CD4-positive, alpha-beta T cell treated with Interleukin-10 for 1 hour (primary cell): ENCODE measurements at regions not wholly inside any gene's neighbourhood (a gene's known extent, or its start where the extent isn't known, plus 50 kb on each side); places are given as distances from the start of the nearest gene placed in this dataset.
A peak's percentile ranks its signal among the peaks of the same experiment; 100 is the strongest.

ENCODE experiments used
- DNase-seq: peaks from one replicate; pipeline ENCODE4 v3.0.0-alpha.2; 2020

GRCh38 chr3:27590437-27591298, 106.5 kb upstream of the SLC4A7 start:
- DNase-seq, result peak; percentile 32

DNA sequence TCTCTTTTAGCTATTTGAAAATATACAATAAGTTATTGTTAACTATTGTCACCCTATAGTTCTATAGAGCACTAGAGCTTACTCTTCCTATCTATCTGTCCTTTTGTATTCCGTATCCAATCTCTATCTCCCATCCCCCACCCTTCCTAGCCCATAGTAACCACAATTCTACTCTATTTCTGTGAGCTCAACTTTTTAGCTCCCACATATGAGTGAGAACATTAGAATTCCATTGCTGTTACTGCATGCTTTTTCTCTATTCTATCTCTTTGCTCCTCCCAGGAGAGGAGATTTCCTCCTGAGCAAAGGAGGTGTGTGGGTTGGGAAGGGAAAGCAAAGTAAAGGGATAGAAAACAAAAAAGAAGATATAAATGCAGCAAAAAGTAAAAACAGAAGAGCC, 105.6 kb upstream of the SLC4A7 start:
- no peak for DNase-seq

DNA sequence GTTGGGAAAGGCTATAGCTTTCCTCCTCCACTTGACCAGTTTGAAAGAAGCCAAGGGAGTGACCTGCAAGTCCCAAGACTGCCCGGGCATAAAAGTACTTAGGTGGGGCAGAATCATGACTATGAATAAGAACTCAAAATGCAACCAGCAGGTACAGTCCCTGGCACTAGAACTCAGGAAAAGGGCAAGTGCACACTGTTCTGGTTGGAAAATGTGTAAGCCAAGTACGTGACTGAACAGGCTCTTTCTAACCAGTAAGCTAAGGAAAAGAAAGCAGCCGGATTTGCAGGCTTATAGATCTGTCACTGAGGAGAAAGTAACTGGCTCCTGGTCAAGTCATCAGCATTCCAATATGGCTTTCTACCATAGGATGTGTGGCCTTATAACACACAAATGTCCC, 101.2 kb upstream of the SLC4A7 start:
- DNase-seq, result no peak

DNA sequence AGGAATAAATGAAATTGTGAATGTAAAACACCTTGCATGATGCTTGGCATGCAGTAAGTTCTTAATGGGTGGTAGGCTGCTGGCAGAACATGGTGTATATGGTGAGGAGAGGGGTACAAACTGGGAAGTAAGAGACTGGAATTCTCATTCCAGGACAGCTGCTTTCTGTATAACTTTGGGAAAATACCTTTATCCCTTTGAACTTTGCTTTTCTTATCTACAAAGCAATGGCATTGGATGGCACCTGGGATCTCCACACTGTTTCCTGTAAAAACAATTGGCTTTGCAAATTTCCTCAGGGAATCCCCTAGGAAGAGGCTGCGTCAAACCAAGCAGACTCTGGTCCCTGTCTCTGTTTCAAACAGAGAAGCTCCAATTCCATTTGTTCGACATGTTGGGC, 100.7 kb upstream of the SLC4A7 start:
- no peak for DNase-seq

- no peak for DNase-seq
Measured at GRCh38 chr3:27581852-27582251, 97.7 kb upstream of the SLC4A7 start.

DNA sequence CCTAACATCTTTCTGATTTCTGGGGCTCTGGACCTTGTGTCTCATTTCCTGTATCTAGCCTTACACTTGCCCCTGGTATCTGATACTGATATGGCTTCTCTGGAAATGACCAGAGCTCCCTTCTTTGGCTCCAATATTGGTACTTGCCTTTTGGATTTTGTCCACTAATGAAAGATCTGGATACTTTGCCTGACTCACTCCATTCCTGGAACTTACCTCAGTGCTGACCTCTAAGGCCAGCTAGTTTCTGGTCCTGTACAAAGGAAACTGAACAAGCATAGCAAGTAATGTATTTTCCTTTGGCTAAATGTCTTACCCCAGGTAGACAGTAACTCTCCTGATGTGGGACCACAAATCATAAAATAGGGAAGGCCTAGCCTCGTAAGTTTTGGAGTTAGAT, 93.8 kb upstream of the SLC4A7 start:
- no peak for DNase-seq

DNA sequence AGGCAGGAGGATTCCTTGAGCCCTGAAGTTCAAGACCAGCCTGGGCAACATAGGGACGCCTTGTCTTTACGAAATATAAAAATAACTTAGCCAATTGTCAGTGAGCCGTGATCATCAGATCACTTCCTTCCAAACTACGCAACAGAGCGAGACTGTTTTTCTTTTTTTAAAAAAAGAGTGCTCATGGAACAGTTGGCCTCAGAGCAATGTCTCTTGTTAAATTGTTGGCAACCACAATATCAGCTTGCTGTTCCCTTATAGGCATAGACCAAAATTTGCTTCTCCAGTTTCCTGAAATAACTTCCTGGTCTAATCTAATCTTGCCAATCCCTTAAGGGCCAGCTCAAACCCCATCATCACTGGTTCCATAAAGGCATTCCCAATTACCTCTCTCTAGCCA, 93.3 kb upstream of the SLC4A7 start:
- DNase-seq, result no peak

DNA sequence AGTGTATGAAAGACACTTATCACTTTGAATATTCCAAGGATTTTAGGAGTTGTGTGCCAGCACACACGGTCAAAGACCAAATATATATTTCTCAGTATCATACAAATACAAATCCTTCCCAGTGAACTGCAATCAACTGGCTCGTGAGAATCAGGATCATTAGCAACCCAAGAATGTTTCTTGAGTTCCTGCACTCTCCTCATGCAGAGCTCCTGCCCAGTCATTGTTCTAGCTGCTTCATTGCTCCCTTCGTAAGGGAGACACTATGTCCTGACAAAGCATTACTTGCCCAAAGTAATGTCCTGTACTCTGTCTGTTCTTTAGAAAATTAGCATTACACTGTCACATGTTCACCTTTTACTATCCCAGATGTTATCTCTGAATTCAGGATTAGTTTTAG, 92.0 kb upstream of the SLC4A7 start:
- no peak for DNase-seq

GRCh38 chr3:27575499-27575898, 91.3 kb upstream of the SLC4A7 start:
- DNase-seq, result no peak

GRCh38 chr3:27574438-27574795, 90.2 kb upstream of the SLC4A7 start:
- no peak for DNase-seq

DNA sequence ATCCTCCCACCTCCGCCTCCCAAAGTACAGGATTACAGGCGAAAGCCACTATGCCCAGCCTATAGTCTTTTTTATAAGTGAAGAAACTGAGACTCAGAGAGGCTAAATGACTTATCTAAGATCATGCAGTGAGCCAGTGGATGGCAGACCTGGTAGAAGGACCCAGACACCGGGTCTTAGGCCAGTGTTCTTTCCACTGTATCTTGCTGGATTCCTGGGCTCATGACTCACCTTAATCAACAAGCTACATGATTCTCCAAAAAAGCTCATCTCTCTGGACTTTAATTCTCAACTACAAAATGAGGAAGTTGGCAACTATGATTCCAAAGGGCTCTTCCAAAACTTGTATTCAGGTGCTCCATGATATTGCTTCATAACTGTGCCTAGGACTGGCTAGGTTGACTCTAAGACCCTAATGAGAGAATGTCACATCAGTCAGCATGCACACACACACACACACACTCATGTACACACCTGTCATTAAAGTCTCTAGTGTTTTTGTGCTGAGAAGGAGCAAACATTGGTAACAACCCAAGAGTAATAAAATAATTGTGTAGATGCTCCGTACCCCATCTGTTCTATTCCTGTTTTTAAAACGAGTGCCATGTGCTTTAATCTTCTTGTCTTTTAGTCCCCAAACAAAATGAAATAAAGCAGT, 89.7 kb upstream of the SLC4A7 start:
- no peak for DNase-seq

DNA sequence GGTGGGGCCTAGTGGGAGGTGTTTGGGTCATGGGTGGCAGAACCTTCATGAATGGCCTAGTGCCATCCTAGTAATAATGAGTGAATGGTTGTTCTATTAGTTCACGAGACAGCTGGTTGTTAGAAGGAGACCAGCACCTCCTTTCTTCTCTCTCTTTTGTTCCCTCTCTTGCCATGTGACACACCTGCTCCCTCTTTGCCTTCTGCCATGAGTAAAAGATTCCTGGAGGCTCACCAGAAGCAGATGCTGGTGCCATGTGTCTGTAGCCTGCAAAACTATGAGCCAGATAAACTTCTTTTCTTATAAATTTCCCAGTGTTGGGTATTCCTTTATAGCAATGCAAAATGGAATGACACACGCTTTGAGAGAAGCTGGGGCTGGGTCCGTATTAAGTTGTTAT, 89.0 kb upstream of the SLC4A7 start:
- no peak for DNase-seq

DNA sequence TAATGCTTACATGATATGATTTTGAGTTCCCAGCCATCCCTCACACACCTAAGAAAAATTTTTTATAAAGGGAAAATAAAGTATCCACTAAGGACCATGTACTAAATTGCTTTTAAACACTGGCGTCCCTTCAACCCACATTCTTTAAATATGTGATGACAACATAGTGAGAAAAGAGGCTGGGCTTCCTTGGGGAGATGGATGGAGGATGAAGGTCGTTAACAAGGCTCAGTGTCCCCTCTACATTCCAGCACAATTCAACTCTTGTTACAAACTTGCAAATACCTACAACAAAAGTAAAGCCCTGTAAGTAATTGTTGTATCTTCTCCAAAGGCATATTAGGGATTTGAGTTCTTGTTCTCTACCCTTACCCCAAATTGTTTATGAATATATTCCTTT, 87.2 kb upstream of the SLC4A7 start:
- no peak for DNase-seq

GRCh38 chr3:27570421-27571106, 86.4 kb upstream of the SLC4A7 start:
- no peak for DNase-seq

- DNase-seq, result no peak
Measured at GRCh38 chr3:27568393-27568792, 84.2 kb upstream of the SLC4A7 start.

DNA sequence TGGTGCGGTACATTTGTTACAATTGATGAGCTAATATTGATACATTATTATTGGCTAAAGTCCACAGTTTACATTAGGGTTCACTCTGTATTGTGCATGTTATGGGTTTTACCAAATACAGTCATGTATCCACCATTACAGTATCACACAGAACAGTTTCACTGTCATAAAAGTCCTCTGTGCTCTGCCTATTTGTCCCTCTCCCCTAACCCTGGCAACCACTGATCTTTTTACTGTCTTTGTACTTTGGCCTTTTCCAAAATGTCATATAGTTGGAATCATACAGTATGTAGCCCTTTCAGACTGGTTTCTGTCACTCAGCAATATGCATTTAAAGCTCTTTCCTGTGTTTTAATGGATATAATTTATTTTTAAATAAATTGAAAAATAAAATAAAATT, 83.1 kb upstream of the SLC4A7 start:
- DNase-seq, result no peak

DNA sequence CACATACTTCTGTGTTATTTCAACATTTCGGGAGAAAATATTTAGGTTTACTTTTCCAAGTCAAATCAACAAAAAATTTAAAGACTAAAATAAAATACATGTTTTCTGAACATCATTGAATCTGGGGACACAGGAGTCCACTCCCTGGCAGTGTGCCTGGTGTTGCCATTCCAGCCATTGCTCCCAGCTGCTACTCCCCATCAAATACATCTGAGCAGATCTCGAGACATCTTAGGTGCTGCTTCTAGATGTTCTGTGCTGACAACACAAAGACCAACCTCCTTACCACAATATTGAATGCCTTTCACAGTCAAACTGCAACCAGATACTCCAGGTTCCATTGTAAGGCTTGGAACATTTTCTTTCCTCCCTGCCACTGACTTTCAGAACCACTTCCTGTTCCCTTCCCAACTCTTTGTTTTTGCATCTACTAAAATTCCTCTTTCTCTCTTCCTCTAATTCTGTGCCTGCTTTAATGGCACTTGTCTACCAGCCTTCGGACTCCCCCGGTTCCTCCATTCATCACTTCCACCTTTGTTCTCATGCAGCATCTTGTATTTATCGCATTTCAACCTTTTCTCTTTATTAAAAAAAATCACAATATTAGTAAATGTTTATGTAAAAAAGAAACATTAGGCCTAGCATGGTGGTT, 81.1 kb upstream of the SLC4A7 start:
- no peak for DNase-seq

- DNase-seq, result no peak
Measured at GRCh38 chr3:27561576-27561975, 77.4 kb upstream of the SLC4A7 start.

DNA sequence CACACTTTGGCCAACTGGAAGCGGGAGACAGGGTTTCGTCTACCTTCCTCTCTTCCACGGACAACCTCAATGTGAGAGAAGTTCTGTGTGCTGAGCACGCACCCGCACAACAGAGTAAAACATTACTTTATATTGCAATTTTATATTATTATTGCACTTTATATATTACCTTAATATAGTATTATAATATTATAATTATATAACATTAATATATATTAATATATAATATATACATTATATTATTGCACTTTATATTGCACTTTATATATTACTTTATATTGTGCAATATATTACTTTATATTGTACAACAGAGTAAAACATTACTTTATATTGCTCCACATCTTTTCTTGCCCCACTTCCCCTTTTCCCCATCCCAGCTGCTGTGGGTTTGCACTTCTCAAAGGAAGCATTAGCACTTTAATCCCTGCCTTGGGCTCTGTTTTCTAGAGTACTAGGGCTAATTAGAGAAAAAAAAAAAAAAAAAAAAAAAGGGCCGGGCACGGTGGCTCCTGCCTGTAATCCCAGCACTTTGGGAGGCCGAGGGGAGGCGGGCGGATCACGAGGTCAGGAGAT, 76.4 kb upstream of the SLC4A7 start:
- DNase-seq, result no peak

GRCh38 chr3:27559835-27560234, 75.7 kb upstream of the SLC4A7 start:
- DNase-seq, result no peak

- DNase-seq, result no peak
Measured at GRCh38 chr3:27559381-27559780, 75.2 kb upstream of the SLC4A7 start.

GRCh38 chr3:27557411-27557810, 73.2 kb upstream of the SLC4A7 start:
- no peak for DNase-seq

GRCh38 chr3:27556887-27557286, 72.7 kb upstream of the SLC4A7 start:
- no peak for DNase-seq
